ENCODE measurements at regions not wholly inside any gene's neighbourhood (a gene's known extent, or its start where the extent isn't known, plus 50 kb on each side); places are given as distances from the start of the nearest gene placed in this dataset.

- no peak for ATAC-seq
- Histone ChIP-seq H3K36me3 (no peaks in the 10 kb centered on the region), H3K27me3 (no peaks in the 10 kb centered on the region), H3K4me1 (no peaks in the 10 kb centered on the region), H3K27ac (no peak overlapping the region), H3K4me3 (no peak overlapping the region), H3K9me3 (peaks cover 0 to 5% of the 10 kb centered on the region in 2 donors)
- no peak for DNase-seq
- intact Hi-C loops (cut with DNase I), result no loop called here
- TF ChIP-seq CTCF (IDR thresholded peaks at IDR 0.05), result no peak
These were observed 185.6 kb downstream of the FOXG1 start for GRCh38 chr14:28952161-28952560.

- Histone ChIP-seq H3K36me3 (no peaks in the 10 kb centered on the region), H3K4me3 (no peak overlapping the region), H3K9me3 (peaks cover 0 to 5% of the 10 kb centered on the region in 2 donors), H3K4me1 (no peaks in the 10 kb centered on the region), H3K27ac (no peak overlapping the region), H3K27me3 (no peaks in the 10 kb centered on the region)
- DNase-seq (no peak), ATAC-seq (peak; percentile 83)
- intact Hi-C loops (cut with DNase I), result no loop called here
- TF ChIP-seq CTCF (IDR thresholded peaks at IDR 0.05), result no peak
These were observed 186.1 kb downstream of the FOXG1 start for GRCh38 chr14:28952666-28953065.

GRCh38 chr14:28953973-28954372 is 187.4 kb downstream of the FOXG1 start:
- peaks cover 0 to 13% of the 10 kb centered on the region in 2 donors for H3K9me3 ChIP-seq
- DNase-seq (no peak), ATAC-seq (no peak)
- intact Hi-C loops (cut with DNase I), result no loop called here
- H3K4me3 ChIP-seq, result no peak overlapping the region
- H3K4me1 ChIP-seq, result no peaks in the 10 kb centered on the region
- no peak overlapping the region for H3K27ac ChIP-seq
- H3K36me3 ChIP-seq, result no peaks in the 10 kb centered on the region
- no peaks in the 10 kb centered on the region for H3K27me3 ChIP-seq
- TF ChIP-seq CTCF (IDR thresholded peaks at IDR 0.05), result no peak

GRCh38 chr14:28966416-28967233 is 200.0 kb downstream of the FOXG1 start:
- Histone ChIP-seq H3K4me3 (no peak overlapping the region), H3K27ac (no peak overlapping the region), H3K27me3 (no peaks in the 10 kb centered on the region), H3K4me1 (no peaks in the 10 kb centered on the region), H3K36me3 (no peaks in the 10 kb centered on the region), H3K9me3 (no peaks in the 10 kb centered on the region)
- no peak for TF ChIP-seq CTCF (IDR thresholded peaks at IDR 0.05)
- intact Hi-C loops (cut with DNase I), result no loop called here
- DNase-seq (no peak), ATAC-seq (no peak)

- Histone ChIP-seq H3K36me3 (no peaks in the 10 kb centered on the region), H3K27me3 (no peaks in the 10 kb centered on the region), H3K9me3 (no peaks in the 10 kb centered on the region), H3K27ac (no peak overlapping the region), H3K4me3 (no peak overlapping the region), H3K4me1 (no peaks in the 10 kb centered on the region)
- DNase-seq, result no peak
- no peak for ATAC-seq
- intact Hi-C loops (cut with DNase I), result no loop called here
- no peak for TF ChIP-seq CTCF (IDR thresholded peaks at IDR 0.05)
These were observed 208.5 kb downstream of the FOXG1 start for GRCh38 chr14:28975084-28975483.

Measured in left lung (tissue), 4 donors.